ENCODE measurements at regions not wholly inside any gene's neighbourhood (a gene's known extent, or its start where the extent isn't known, plus 50 kb on each side); places are given as distances from the start of the nearest gene placed in this dataset.

- Histone ChIP-seq H3K4me1 (no peaks in the 10 kb centered on the region), H3K27me3 (no peaks in the 10 kb centered on the region), H3K36me3 (no peaks in the 10 kb centered on the region), H3K4me3 (no peak overlapping the region), H3K9me3 (no peaks in the 10 kb centered on the region), H3K27ac (no peak overlapping the region)
- no peak for ATAC-seq
- DNase-seq: no peak
- in situ Hi-C loops (cut with MboI; ENCODE audit: low sequenced_read_pairs in 4 of 4) (no loop called here), intact Hi-C loops (cut with DNase I; ENCODE audit: low total_unique reads) (no loop called here)
- no peak for TF ChIP-seq POLR2A (IDR thresholded peaks at IDR 0.05)
- no peak for TF ChIP-seq CTCF (IDR thresholded peaks at IDR 0.05 in 4 of 5, conservative IDR thresholded peaks at IDR 0.05 in 1 of 5)
These were observed 142.6 kb downstream of the SATB1 start for GRCh38 chr3:18282507-18282906.

GRCh38 chr3:18279226-18279737, 145.9 kb downstream of the SATB1 start:
- in situ Hi-C loops (cut with MboI; ENCODE audit: low sequenced_read_pairs in 4 of 4) (no loop called here), intact Hi-C loops (cut with DNase I; ENCODE audit: low total_unique reads) (no loop called here)
- H3K36me3 ChIP-seq: no peaks in the 10 kb centered on the region
- H3K27ac ChIP-seq: no peak overlapping the region
- no peak for TF ChIP-seq CTCF (IDR thresholded peaks at IDR 0.05 in 4 of 5, conservative IDR thresholded peaks at IDR 0.05 in 1 of 5)
- no peak for TF ChIP-seq POLR2A (IDR thresholded peaks at IDR 0.05)
- no peak for DNase-seq
- no peak for ATAC-seq
- H3K4me1 ChIP-seq: no peaks in the 10 kb centered on the region
- H3K9me3 ChIP-seq: no peaks in the 10 kb centered on the region
- no peaks in the 10 kb centered on the region for H3K27me3 ChIP-seq
- no peak overlapping the region for H3K4me3 ChIP-seq

GRCh38 chr3:18264853-18265252, 160.3 kb downstream of the SATB1 start:
- in situ Hi-C loops (cut with MboI; ENCODE audit: low sequenced_read_pairs in 4 of 4): no loop called here
- intact Hi-C loops (cut with DNase I; ENCODE audit: low total_unique reads): no loop called here
- TF ChIP-seq POLR2A (IDR thresholded peaks at IDR 0.05) (no peak), CTCF (IDR thresholded peaks at IDR 0.05 in 4 of 5, conservative IDR thresholded peaks at IDR 0.05 in 1 of 5) (no peak)
- ATAC-seq: no peak
- no peaks in the 10 kb centered on the region for H3K27me3 ChIP-seq
- no peak overlapping the region for H3K27ac ChIP-seq
- H3K4me3 ChIP-seq: no peak overlapping the region
- no peak for DNase-seq
- no peaks in the 10 kb centered on the region for H3K9me3 ChIP-seq
- H3K4me1 ChIP-seq: no peaks in the 10 kb centered on the region
- H3K36me3 ChIP-seq: no peaks in the 10 kb centered on the region

- ATAC-seq: no peak
- in situ Hi-C loops (cut with MboI; ENCODE audit: low sequenced_read_pairs in 4 of 4) (no loop called here), intact Hi-C loops (cut with DNase I; ENCODE audit: low total_unique reads) (no loop called here)
- H3K27me3 ChIP-seq: no peaks in the 10 kb centered on the region
- no peaks in the 10 kb centered on the region for H3K4me1 ChIP-seq
- H3K9me3 ChIP-seq: no peaks in the 10 kb centered on the region
- H3K27ac ChIP-seq: no peak overlapping the region
- no peak for DNase-seq
- no peak overlapping the region for H3K4me3 ChIP-seq
- TF ChIP-seq POLR2A (IDR thresholded peaks at IDR 0.05): no peak
- H3K36me3 ChIP-seq: no peaks in the 10 kb centered on the region
These were observed 160.8 kb downstream of the SATB1 start for GRCh38 chr3:18264361-18264760.

- DNase-seq: no peak
- TF ChIP-seq CTCF (IDR thresholded peaks at IDR 0.05 in 4 of 5, conservative IDR thresholded peaks at IDR 0.05 in 1 of 5) (no peak), POLR2A (IDR thresholded peaks at IDR 0.05) (no peak)
- Histone ChIP-seq H3K9me3 (no peaks in the 10 kb centered on the region), H3K27me3 (no peaks in the 10 kb centered on the region), H3K4me3 (no peak overlapping the region), H3K27ac (no peak overlapping the region), H3K36me3 (no peaks in the 10 kb centered on the region), H3K4me1 (no peaks in the 10 kb centered on the region)
- intact Hi-C loops (cut with DNase I; ENCODE audit: low total_unique reads): no loop called here
- in situ Hi-C loops (cut with MboI; ENCODE audit: low sequenced_read_pairs in 4 of 4): no loop called here
- ATAC-seq: no peak
These were observed 166.6 kb downstream of the SATB1 start for GRCh38 chr3:18258492-18258891.
